Activated CD4-positive, alpha-beta T cell treated with anti-CD3 and anti-CD28 coated beads, Interleukin-2, amount 50 U/mL, for 1 hour (primary cell): ENCODE measurements at regions not wholly inside any gene's neighbourhood (a gene's known extent, or its start where the extent isn't known, plus 50 kb on each side); places are given as distances from the start of the nearest gene placed in this dataset.
"Not testable (repeated sequence)": the region's sequence is repeated elsewhere in the genome, so short reads cannot be mapped to it uniquely, and the experiment has no call there.

Experiments used
- DNase-seq: peaks from one replicate; pipeline ENCODE4 v3.0.0-alpha.2; 2020

GRCh38 chr11:33970984-33971466, 79.1 kb upstream of the LMO2 start:
- no peak for DNase-seq

- no peak for DNase-seq
Measured at GRCh38 chr11:33967451-33967850, 75.6 kb upstream of the LMO2 start.

- DNase-seq, result no peak
Measured at GRCh38 chr11:33965032-33965431, 73.2 kb upstream of the LMO2 start.

GRCh38 chr11:33959855-33960400, 68.1 kb upstream of the LMO2 start:
- DNase-seq, result no peak

- DNase-seq, result no peak
Measured at GRCh38 chr11:33957304-33957917, 65.5 kb upstream of the LMO2 start.

- no peak for DNase-seq
Measured at GRCh38 chr11:33956611-33957010, 64.7 kb upstream of the LMO2 start.

- no peak for DNase-seq
Measured at GRCh38 chr11:33953289-33953688, 61.4 kb upstream of the LMO2 start.

GRCh38 chr11:33952805-33953204, 60.9 kb upstream of the LMO2 start:
- no peak for DNase-seq

- no peak for DNase-seq
Measured at GRCh38 chr11:33949252-33949913, 57.5 kb upstream of the LMO2 start.

- DNase-seq, result no peak
Measured at GRCh38 chr11:33948494-33948893, 56.6 kb upstream of the LMO2 start.

GRCh38 chr11:33947918-33948317, 56.0 kb upstream of the LMO2 start:
- not testable (repeated sequence) for DNase-seq

- DNase-seq, result no peak
Measured at GRCh38 chr11:33946930-33947329, 55.1 kb upstream of the LMO2 start.

- DNase-seq, result no peak
Measured at GRCh38 chr11:33945481-33946268, 53.8 kb upstream of the LMO2 start.

- DNase-seq, result no peak
Measured at GRCh38 chr11:33944693-33945424, 53.0 kb upstream of the LMO2 start.

GRCh38 chr11:33944345-33944692, 52.4 kb upstream of the LMO2 start:
- DNase-seq, result no peak

GRCh38 chr11:33942954-33943353, 51.1 kb upstream of the LMO2 start:
- DNase-seq, result no peak

GRCh38 chr11:33941637-33942160, 49.8 kb upstream of the LMO2 start:
- no peak for DNase-seq
